CD4-positive, alpha-beta T cell (primary cell): ENCODE measurements at regions not wholly inside any gene's neighbourhood (a gene's known extent, or its start where the extent isn't known, plus 50 kb on each side); places are given as distances from the start of the nearest gene placed in this dataset.

Source experiments
- ATAC-seq: fragments of 200-7000 bp; cut with Tn5 transposase; one replicate; pipeline ENCODE4 v1.10.0; 2022; ENCODE audit warnings: mild to moderate bottlenecking; ENCODE audit not compliant: poor library complexity
- CTCF ChIA-PET: fragments of 350-600 bp; sonication (Branson Sonifier 250); formaldehyde crosslinking; loops from one replicate; lab custom pipeline; 2021; ENCODE audit warnings: antibody characterized with exemption, inconsistent platforms; lab: Charles Lee
- POLR2A ChIA-PET: fragments of 350-600 bp; sonication (Branson Sonifier 250); formaldehyde crosslinking; loops from one replicate; lab custom pipeline; 2021; ENCODE audit warnings: antibody characterized with exemption, inconsistent platforms; lab: Charles Lee
- DNase-seq, 14 experiments: peaks; one replicate each; pipeline ENCODE4 v3.0.0-alpha.2; 2013 to 2020; ENCODE audit warnings: mixed read lengths in 2 of 14
- H3K27ac ChIP-seq, 2 donors: one replicate each; pipeline versions ENCODE4 v1.5.1 to v1.7.0; 2013; ENCODE audit warnings: low read length in 2 of 2, low read depth in 1 of 2, mild to moderate bottlenecking in 1 of 2
- H3K27me3 ChIP-seq, 2 experiments: 1 replicate in 1 of 2; 2 replicates in 1 of 2; pipeline versions ENCODE4 v1.6.1 to v1.7.0; 2013; ENCODE audit warnings: low read length in 2 of 2, control low read depth in 1 of 2, mild to moderate bottlenecking in 1 of 2, moderate library complexity in 1 of 2; ENCODE audit not compliant: insufficient read depth in 2 of 2, control insufficient read depth in 1 of 2
- H3K36me3 ChIP-seq: one replicate; pipeline ENCODE4 v1.6.1; 2013; ENCODE audit warnings: low read length, control low read depth; ENCODE audit not compliant: insufficient read depth
- H3K4me1 ChIP-seq: one replicate; pipeline ENCODE4 v1.6.1; 2013; ENCODE audit warnings: low read length, control low read depth; ENCODE audit not compliant: insufficient read depth
- H3K4me3 ChIP-seq: one replicate; pipeline ENCODE4 v1.5.1; 2013; ENCODE audit warnings: mild to moderate bottlenecking, low read length, moderate library complexity
- H3K9me3 ChIP-seq, 2 experiments: 1 replicate in 1 of 2; 2 replicates in 1 of 2; pipeline versions ENCODE4 v1.6.1 to v1.7.0; 2013; ENCODE audit warnings: low read length in 2 of 2, mild to moderate bottlenecking in 2 of 2, control low read depth in 1 of 2, moderate library complexity in 1 of 2; ENCODE audit not compliant: control insufficient read depth in 1 of 2, insufficient read depth in 1 of 2
- H3K27ac Mint-ChIP-seq: one replicate; pipeline ENCODE4 v1.8.0; 2020; ENCODE audit warnings: mixed read lengths
- H3K27me3 Mint-ChIP-seq: one replicate; pipeline ENCODE4 v1.8.0; 2021; ENCODE audit warnings: mixed read lengths
- H3K36me3 Mint-ChIP-seq: one replicate; pipeline ENCODE4 v1.8.0; 2021; ENCODE audit warnings: low read depth, mixed read lengths
- H3K4me1 Mint-ChIP-seq: one replicate; pipeline ENCODE4 v1.8.0; 2021; ENCODE audit warnings: low read depth, mixed read lengths
- H3K4me3 Mint-ChIP-seq: one replicate; pipeline ENCODE4 v1.8.0; 2020; ENCODE audit warnings: mild to moderate bottlenecking, mixed read lengths
- H3K9me3 Mint-ChIP-seq: one replicate; pipeline ENCODE4 v1.8.0; 2020; ENCODE audit warnings: mixed read lengths
- intact Hi-C, 2 experiments: fragments of 100-400 bp; cut with DNase I in 1 of 2; cut with micrococcal nuclease in 1 of 2; formaldehyde crosslinking; loops; one replicate each; pipeline versions ENCODE4 v1.15.1 to v1.9.0; 2023 to 2025; cut with DNase I, micrococcal nuclease
- TF ChIP-seq, protein P1 (sequence below): fragments of 200-600 bp; IDR thresholded peaks from one replicate; pipeline ENCODE4 v1.8.0; 2022; ENCODE audit warnings: antibody characterized with exemption, mild to moderate bottlenecking

DNA sequence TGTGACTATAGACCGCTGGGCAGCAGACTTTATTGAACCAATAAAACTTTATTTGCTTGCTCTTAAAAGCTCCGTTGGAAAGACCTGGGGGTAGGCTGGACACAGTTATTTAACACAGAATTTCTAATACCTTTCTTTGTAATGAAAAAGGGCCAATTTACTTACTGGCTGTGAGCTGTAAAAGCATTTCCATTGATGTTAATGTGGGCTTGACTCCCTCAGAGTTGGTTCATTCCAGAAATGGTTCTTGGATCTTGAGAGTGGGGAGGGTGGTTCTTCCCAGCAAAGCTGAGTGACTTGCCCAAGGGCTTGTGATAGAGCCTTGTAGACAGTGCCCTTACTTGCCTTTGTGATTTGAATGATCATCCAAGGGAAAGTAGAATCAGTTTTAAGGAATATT is 100.6 kb downstream of the SOX4 start:
- ATAC-seq: no peak
- intact Hi-C loops: no loop called here
- POLR2A ChIA-PET: interaction anchor here (0.7 kb wide), 1 partner anchor 11 kb away, joined by 3 read pairs; no protein-coding TSS in a partner anchor

DNA sequence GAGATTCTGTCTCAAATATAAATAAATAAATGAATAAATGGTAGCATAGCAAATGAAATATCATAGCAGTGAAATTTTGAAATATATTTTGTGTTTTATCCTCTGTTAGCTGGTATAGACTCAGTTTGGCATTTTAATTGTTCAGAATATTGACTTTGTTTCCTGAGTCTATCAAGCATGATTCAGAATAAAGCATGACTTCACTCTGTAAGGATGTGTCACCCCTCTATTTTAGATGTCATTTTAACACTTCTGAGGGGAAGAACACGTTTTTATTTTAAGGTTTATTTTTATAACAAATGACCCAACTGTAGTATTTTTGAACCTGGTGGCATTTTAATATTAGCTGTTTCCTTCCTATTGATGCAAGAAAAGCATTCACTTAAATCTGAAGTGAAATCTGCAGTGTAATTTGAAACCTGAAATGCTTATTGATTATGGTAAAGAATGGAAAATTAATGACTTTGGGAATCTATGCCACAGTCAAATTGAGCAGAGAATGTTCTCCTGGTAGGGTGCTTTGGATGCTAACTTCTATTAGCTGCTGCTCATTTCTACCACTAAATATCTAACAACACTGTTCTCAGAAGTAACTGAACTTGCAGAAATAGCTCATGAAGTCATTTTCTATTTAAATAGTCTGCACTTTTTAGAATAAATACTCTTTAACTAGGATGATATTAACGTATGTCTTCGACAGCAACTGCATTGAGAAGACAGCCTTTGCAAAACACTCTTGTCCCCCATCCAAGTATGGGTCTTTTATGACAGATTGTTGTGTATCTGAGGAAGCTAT is 114.2 kb downstream of the SOX4 start:
- POLR2A ChIA-PET: no interaction called here
- H3K4me3 ChIP-seq: no peak overlapping the region
- no peaks in the 10 kb centered on the region for H3K36me3 ChIP-seq
- no peaks in the 10 kb centered on the region for H3K4me1 ChIP-seq
- intact Hi-C loops: no loop called here
- no peak for DNase-seq
- CTCF ChIA-PET: no interaction called here
- Mint-ChIP-seq H3K27me3 (no peaks in the 10 kb centered on the region), H3K36me3 (no peaks in the 10 kb centered on the region), H3K9me3 (no peaks in the 10 kb centered on the region), H3K27ac (no peak overlapping the region), H3K4me3 (no peak overlapping the region), H3K4me1 (no peaks in the 10 kb centered on the region)
- H3K27ac ChIP-seq: no peak overlapping the region
- no peaks in the 10 kb centered on the region for H3K9me3 ChIP-seq
- no peak for ATAC-seq
- H3K27me3 ChIP-seq: no peaks in the 10 kb centered on the region
- TF ChIP-seq, protein P1, sequence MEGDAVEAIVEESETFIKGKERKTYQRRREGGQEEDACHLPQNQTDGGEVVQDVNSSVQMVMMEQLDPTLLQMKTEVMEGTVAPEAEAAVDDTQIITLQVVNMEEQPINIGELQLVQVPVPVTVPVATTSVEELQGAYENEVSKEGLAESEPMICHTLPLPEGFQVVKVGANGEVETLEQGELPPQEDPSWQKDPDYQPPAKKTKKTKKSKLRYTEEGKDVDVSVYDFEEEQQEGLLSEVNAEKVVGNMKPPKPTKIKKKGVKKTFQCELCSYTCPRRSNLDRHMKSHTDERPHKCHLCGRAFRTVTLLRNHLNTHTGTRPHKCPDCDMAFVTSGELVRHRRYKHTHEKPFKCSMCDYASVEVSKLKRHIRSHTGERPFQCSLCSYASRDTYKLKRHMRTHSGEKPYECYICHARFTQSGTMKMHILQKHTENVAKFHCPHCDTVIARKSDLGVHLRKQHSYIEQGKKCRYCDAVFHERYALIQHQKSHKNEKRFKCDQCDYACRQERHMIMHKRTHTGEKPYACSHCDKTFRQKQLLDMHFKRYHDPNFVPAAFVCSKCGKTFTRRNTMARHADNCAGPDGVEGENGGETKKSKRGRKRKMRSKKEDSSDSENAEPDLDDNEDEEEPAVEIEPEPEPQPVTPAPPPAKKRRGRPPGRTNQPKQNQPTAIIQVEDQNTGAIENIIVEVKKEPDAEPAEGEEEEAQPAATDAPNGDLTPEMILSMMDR: no peak

More for the DNA sequence above, 100.6 kb downstream of the SOX4 start:
- Mint-ChIP-seq H3K9me3 (no peaks in the 10 kb centered on the region), H3K36me3 (no peaks in the 10 kb centered on the region), H3K27ac (no peak overlapping the region), H3K4me3 (no peak overlapping the region), H3K4me1 (no peaks in the 10 kb centered on the region), H3K27me3 (no peaks in the 10 kb centered on the region)
- Histone ChIP-seq H3K36me3 (no peaks in the 10 kb centered on the region), H3K27me3 (no peaks in the 10 kb centered on the region), H3K27ac (no peak overlapping the region), H3K4me3 (no peak overlapping the region), H3K9me3 (peaks cover 0 to 3% of the 10 kb centered on the region in 2 experiments), H3K4me1 (no peaks in the 10 kb centered on the region)
- TF ChIP-seq, protein P1: no peak
- CTCF ChIA-PET: no interaction called here
- no peak for DNase-seq

DNA sequence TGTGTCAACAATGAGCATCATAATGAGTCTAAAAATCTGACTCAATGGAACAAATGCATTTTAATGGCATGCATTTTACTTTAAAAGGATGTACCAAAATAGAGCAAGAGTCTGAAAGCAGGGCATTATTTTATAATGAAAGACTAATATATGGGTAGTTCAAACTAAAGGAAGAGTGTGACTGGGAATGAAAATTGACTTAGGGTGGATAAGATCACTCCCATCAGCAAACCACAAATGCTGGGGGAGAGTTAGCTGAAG is 114.7 kb downstream of the SOX4 start:
- no peaks in the 10 kb centered on the region for H3K36me3 ChIP-seq
- no peaks in the 10 kb centered on the region for H3K4me1 Mint-ChIP-seq
- no peaks in the 10 kb centered on the region for H3K4me1 ChIP-seq
- intact Hi-C loops: no loop called here
- ATAC-seq (no peak), DNase-seq (no peak)
- CTCF ChIA-PET: no interaction called here
- H3K27me3 ChIP-seq: no peaks in the 10 kb centered on the region
- H3K27ac ChIP-seq: no peak overlapping the region
- H3K9me3 ChIP-seq: no peaks in the 10 kb centered on the region
- H3K9me3 Mint-ChIP-seq: no peaks in the 10 kb centered on the region
- no peak overlapping the region for H3K27ac Mint-ChIP-seq
- H3K36me3 Mint-ChIP-seq: no peaks in the 10 kb centered on the region
- no peak overlapping the region for H3K4me3 Mint-ChIP-seq
- H3K27me3 Mint-ChIP-seq: no peaks in the 10 kb centered on the region
- TF ChIP-seq, protein P1: no peak
- H3K4me3 ChIP-seq: no peak overlapping the region
- POLR2A ChIA-PET: no interaction called here
